H1 (cell line): ENCODE measurements at regions not wholly inside any gene's neighbourhood (a gene's known extent, or its start where the extent isn't known, plus 50 kb on each side); places are given as distances from the start of the nearest gene placed in this dataset.

Source experiments
- CTCF ChIA-PET: fragments of 300-600 bp; sonication (Branson Sonifier 250); formaldehyde crosslinking; loops from one replicate; lab custom pipeline; 2021; ENCODE audit not compliant: partially characterized antibody; lab: Charles Lee
- POLR2A ChIA-PET: fragments of 300-600 bp; sonication (Branson Sonifier 250); formaldehyde crosslinking; loops from one replicate; lab custom pipeline; 2021; ENCODE audit warnings: inconsistent platforms; ENCODE audit not compliant: partially characterized antibody; lab: Charles Lee
- DNase-seq, 2 experiments: peaks; one replicate each; pipeline versions ENCODE4 v3.0.0 to v3.0.0-alpha.2; 2010 to 2022; ENCODE audit warnings: low spot score in 2 of 2, low read depth in 1 of 2, mixed read lengths in 1 of 2
- FAIRE-seq: peaks from 2 replicates; lab custom pipeline; 2011; peaks lifted over from hg19 to GRCh38; lab: Jason Lieb, UNC
- H2AFZ ChIP-seq: 2 replicates; pipeline ENCODE4 v1.8.1; 2012; ENCODE audit warnings: low read length, inconsistent platforms
- H2AK5ac ChIP-seq: 2 replicates; pipeline ENCODE4 v1.6.1; 2013; ENCODE audit warnings: low read depth, low read length
- H2BK120ac ChIP-seq: replicated peaks from 2 replicates; pipeline ENCODE3; 2013; ENCODE audit warnings: low read depth, low read length, inconsistent platforms
- H2BK12ac ChIP-seq: 2 replicates; pipeline ENCODE4 v1.6.1; 2013; ENCODE audit warnings: low read depth, low read length
- H2BK15ac ChIP-seq: 2 replicates; pipeline ENCODE4 v1.6.1; 2013; ENCODE audit warnings: low read length
- H2BK20ac ChIP-seq: 2 replicates; pipeline ENCODE4 v1.6.1; 2013; ENCODE audit warnings: low read length
- H2BK5ac ChIP-seq: 2 replicates; pipeline ENCODE4 v1.6.1; 2013; ENCODE audit warnings: low read depth, low read length
- H3K14ac ChIP-seq: 2 replicates; pipeline ENCODE4 v1.6.1; 2013; ENCODE audit warnings: inconsistent platforms; ENCODE audit not compliant: insufficient read length
- H3K18ac ChIP-seq: 2 replicates; pipeline ENCODE4 v1.6.1; 2013; ENCODE audit warnings: low read length; ENCODE audit errors: extremely low read depth
- H3K23ac ChIP-seq: 2 replicates; pipeline ENCODE4 v1.6.1; 2013; ENCODE audit warnings: inconsistent platforms; ENCODE audit not compliant: insufficient read length
- H3K23me2 ChIP-seq: 2 replicates; pipeline ENCODE4 v1.6.1; 2013; ENCODE audit warnings: low read depth, low read length
- H3K27ac ChIP-seq: 2 replicates; pipeline ENCODE4 v1.6.1; 2011; ENCODE audit warnings: low read depth, low read length, inconsistent platforms
- H3K27me3 ChIP-seq, 4 experiments: replicated peaks in 1 of 4; 1 replicate in 1 of 4; 2 replicates in 3 of 4; pipeline versions ENCODE4 v1.6.1 to v1.8.1; 2011 to 2013; ENCODE audit warnings: low read length in 3 of 4, mild to moderate bottlenecking in 3 of 4, inconsistent platforms in 2 of 4, mixed read lengths in 2 of 4, moderate library complexity in 1 of 4; ENCODE audit not compliant: control insufficient read depth in 3 of 4, insufficient read depth in 3 of 4; ENCODE audit errors: extremely low read depth in 1 of 4
- H3K36me3 ChIP-seq, 4 experiments: 2 replicates each; pipeline versions ENCODE4 v1.6.1 to v1.8.1; 2011 to 2013; ENCODE audit warnings: mild to moderate bottlenecking in 4 of 4, low read length in 3 of 4, moderate library complexity in 2 of 4, control low read depth in 1 of 4, inconsistent platforms in 1 of 4; ENCODE audit not compliant: insufficient read depth in 4 of 4, control insufficient read depth in 2 of 4
- H3K4ac ChIP-seq: replicated peaks from 2 replicates; pipeline ENCODE3; 2013; ENCODE audit warnings: low read length, low read depth, mixed read lengths, inconsistent platforms; ENCODE audit not compliant: insufficient read length
- H3K4me1 ChIP-seq, 4 experiments: replicated peaks in 1 of 4; 1 replicate in 1 of 4; 2 replicates in 3 of 4; pipeline versions ENCODE4 v1.6.1 to v1.8.1; 2011 to 2013; ENCODE audit warnings: low read length in 3 of 4, inconsistent platforms in 2 of 4, mixed read lengths in 1 of 4; ENCODE audit not compliant: insufficient read depth in 4 of 4, control insufficient read depth in 3 of 4
- H3K4me2 ChIP-seq, 2 experiments: 2 replicates each; pipeline versions ENCODE4 v1.6.1 to v1.8.1; 2011 to 2013; ENCODE audit warnings: low read depth in 2 of 2, low read length in 2 of 2, control low read depth in 1 of 2, inconsistent platforms in 1 of 2, mild to moderate bottlenecking in 1 of 2; ENCODE audit not compliant: insufficient read depth in 1 of 2
- H3K4me3 ChIP-seq, 4 experiments: fragments of 200-600, 300-600 bp in 1 of 4; sonication (generic), shearing (Covaris generic), sonication (Bioruptor Twin) in 1 of 4; 2 replicates each; pipeline versions ENCODE4 v1.5.1 to v1.8.1; 2011 to 2016; ENCODE audit warnings: low read length in 4 of 4, low read depth in 3 of 4, control low read depth in 2 of 4, inconsistent platforms in 2 of 4, mild to moderate bottlenecking in 2 of 4, mixed read lengths in 1 of 4, moderate library complexity in 1 of 4; ENCODE audit not compliant: insufficient read depth in 2 of 4; ENCODE audit errors: extremely low read depth in 1 of 4
- H3K56ac ChIP-seq: replicated peaks from 2 replicates; pipeline ENCODE3; 2013; ENCODE audit warnings: low read depth, mild to moderate bottlenecking, mixed read lengths, low read length, inconsistent platforms; ENCODE audit not compliant: insufficient read length
- H3K79me1 ChIP-seq: 2 replicates; pipeline ENCODE4 v1.6.1; 2013; ENCODE audit warnings: low read depth, low read length, control low read depth
- H3K79me2 ChIP-seq, 2 experiments: 2 replicates each; pipeline versions ENCODE4 v1.6.1 to v1.8.1; 2012 to 2013; ENCODE audit warnings: low read length in 2 of 2, mild to moderate bottlenecking in 2 of 2, inconsistent platforms in 1 of 2; ENCODE audit not compliant: insufficient read depth in 2 of 2, control insufficient read depth in 1 of 2
- H3K9ac ChIP-seq, 4 experiments: replicated peaks in 1 of 4; 1 replicate in 1 of 4; 2 replicates in 3 of 4; pipeline versions ENCODE4 v1.6.1 to v1.8.1; 2011 to 2013; ENCODE audit warnings: low read depth in 3 of 4, low read length in 3 of 4, control low read depth in 2 of 4, mild to moderate bottlenecking in 2 of 4, moderate library complexity in 2 of 4, inconsistent platforms in 1 of 4; ENCODE audit errors: extremely low read depth in 1 of 4
- H3K9me3 ChIP-seq, 2 experiments: 2 replicates each; pipeline versions ENCODE4 v1.6.1 to v1.8.1; 2012 to 2013; ENCODE audit warnings: mild to moderate bottlenecking in 2 of 2, moderate library complexity in 2 of 2, control low read depth in 1 of 2, inconsistent platforms in 1 of 2, low read depth in 1 of 2, low read length in 1 of 2, mixed read lengths in 1 of 2; ENCODE audit not compliant: insufficient read depth in 2 of 2
- H4K20me1 ChIP-seq, 2 experiments: replicated peaks in 1 of 2; 2 replicates each; pipeline versions ENCODE3 to v1.8.1; 2011 to 2013; ENCODE audit warnings: inconsistent platforms in 2 of 2, low read length in 2 of 2, mild to moderate bottlenecking in 1 of 2; ENCODE audit not compliant: insufficient read depth in 2 of 2, control insufficient read depth in 1 of 2
- H4K5ac ChIP-seq: 2 replicates; pipeline ENCODE4 v1.6.1; 2013; ENCODE audit warnings: low read length, low read depth, mixed read lengths, inconsistent platforms; ENCODE audit not compliant: insufficient read length
- H4K8ac ChIP-seq: 2 replicates; pipeline ENCODE4 v1.8.0; 2013; ENCODE audit warnings: mild to moderate bottlenecking, moderate library complexity, low read length, inconsistent platforms; ENCODE audit not compliant: insufficient read depth; ENCODE audit errors: extremely low read depth
- H4K91ac ChIP-seq: replicated peaks from 2 replicates; pipeline ENCODE3; 2013; ENCODE audit warnings: low read length, mixed read lengths, inconsistent platforms; ENCODE audit not compliant: insufficient read length
- CHD2 ChIP-seq: IDR thresholded peaks from 2 replicates; pipeline ENCODE4 v1.6.1; 2012; ENCODE audit warnings: low read length, improper control_type of control experiment
- CTCF ChIP-seq, 3 experiments: IDR thresholded peaks; 1 replicate in 2 of 3; 2 replicates in 1 of 3; pipeline versions ENCODE4 v1.5.1 to v1.6.1; 2011; ENCODE audit warnings: low read length in 3 of 3, mild to moderate bottlenecking in 3 of 3, inconsistent platforms in 2 of 3, low read depth in 1 of 3, moderate library complexity in 1 of 3; ENCODE audit not compliant: insufficient read depth in 1 of 3; ENCODE audit errors: control extremely low read depth in 1 of 3
- EGR1 ChIP-seq: IDR thresholded peaks from 2 replicates; pipeline ENCODE4 v1.6.1; 2011; ENCODE audit warnings: low read depth, low read length, borderline replicate concordance
- EP300 ChIP-seq, 2 experiments: IDR thresholded peaks; 1 replicate in 1 of 2; 2 replicates in 1 of 2; pipeline ENCODE4 v1.6.1; 2011 to 2012; ENCODE audit warnings: low read depth in 2 of 2, low read length in 2 of 2, mild to moderate bottlenecking in 2 of 2, borderline replicate concordance in 1 of 2, inconsistent platforms in 1 of 2, moderate library complexity in 1 of 2
- GABPA ChIP-seq: IDR thresholded peaks from 2 replicates; pipeline ENCODE4 v1.6.1; 2011; ENCODE audit warnings: mild to moderate bottlenecking, low read length, moderate library complexity, borderline replicate concordance; ENCODE audit not compliant: insufficient read depth
- JUN ChIP-seq: IDR thresholded peaks from 2 replicates; pipeline ENCODE4 v1.6.1; 2011; ENCODE audit warnings: low read depth, mild to moderate bottlenecking, improper control_type of control experiment, low read length
- RAD21 ChIP-seq, 2 experiments: IDR thresholded peaks in 1 of 2; conservative IDR thresholded peaks in 1 of 2; 2 replicates each; pipeline ENCODE4 v1.6.1; 2011; ENCODE audit warnings: low read depth in 2 of 2, low read length in 2 of 2, improper control_type of control experiment in 1 of 2, inconsistent platforms in 1 of 2, mild to moderate bottlenecking in 1 of 2, moderate library complexity in 1 of 2
- TAF1 ChIP-seq: IDR thresholded peaks from 2 replicates; pipeline ENCODE4 v1.6.1; 2011; ENCODE audit warnings: mild to moderate bottlenecking, low read depth, low read length
- whole genome bisulfite sequencing, 2 experiments: shearing (Covaris generic) in 1 of 2; methylation state at CpG; one replicate each; pipeline versions ENCODE4 v1.1.6 to v1.1.7; 2013 to 2015; ENCODE audit warnings: low lambda C conversion rate in 2 of 2, mixed read lengths in 2 of 2, inconsistent platforms in 1 of 2, low coverage in 1 of 2, missing lambda C conversion rate in 1 of 2; ENCODE audit not compliant: insufficient replicate concordance in 2 of 2, insufficient coverage in 1 of 2, insufficient read length in 1 of 2; ENCODE audit errors: extremely low coverage in 1 of 2, missing lambda C conversion rate in 1 of 2; 5-methylcytosine and 5-hydroxymethylcytosine counted together

GRCh38 chr9:105065098-105066088 is 137.4 kb upstream of the ABCA1 start:
- no peaks in the 10 kb centered on the region for H3K9me3 ChIP-seq
- H3K9ac ChIP-seq = no peak overlapping the region
- no peak for FAIRE-seq
- H3K14ac ChIP-seq = no peak overlapping the region
- H2BK15ac ChIP-seq = no peak overlapping the region
- POLR2A ChIA-PET = no interaction called here
- no peaks in the 10 kb centered on the region for H3K36me3 ChIP-seq
- H4K8ac ChIP-seq = no peak overlapping the region
- H3K4me2 ChIP-seq = no peak overlapping the region
- no peak overlapping the region for H3K56ac ChIP-seq
- no peak overlapping the region for H4K91ac ChIP-seq
- no peak overlapping the region for H3K4ac ChIP-seq
- no peak for DNase-seq
- H3K27ac ChIP-seq = no peak overlapping the region
- no peaks in the 10 kb centered on the region for H3K79me1 ChIP-seq
- no peak overlapping the region for H2BK12ac ChIP-seq
- no peaks in the 10 kb centered on the region for H3K27me3 ChIP-seq
- H3K79me2 ChIP-seq = no peaks in the 10 kb centered on the region
- H2BK120ac ChIP-seq = no peak overlapping the region
- CTCF ChIA-PET = interaction anchor here (0.6 to 1.7 kb wide), 5 partner anchors 10 to 416 kb away, joined by 3 to 5 read pairs (median 4); no protein-coding TSS in a partner anchor
- H3K4me1 ChIP-seq = peaks cover 0 to 7% (median 5%) of the 10 kb centered on the region in 4 experiments; a peak in 4 of 7 replicates
- H3K23ac ChIP-seq = no peak overlapping the region
- no peak overlapping the region for H2BK20ac ChIP-seq
- H4K20me1 ChIP-seq = no peaks in the 10 kb centered on the region
- no peak overlapping the region for H4K5ac ChIP-seq
- H2BK5ac ChIP-seq = no peak overlapping the region
- H2AFZ ChIP-seq = peak overlapping the region; percentile 46; the same call in 1 of the 2 replicates
- no peaks in the 10 kb centered on the region for H3K23me2 ChIP-seq
- WGBS, 2 experiments = 86% methylated on average over 9 of the region's 17 CpGs; no CpG with 5 or more reads in 1 of the 2 experiments
- H3K18ac ChIP-seq = no peak overlapping the region
- no peak overlapping the region for H3K4me3 ChIP-seq
- no peak overlapping the region for H2AK5ac ChIP-seq
- TF ChIP-seq EGR1 (no peak), JUN (no peak), GABPA (no peak), EP300 (IDR thresholded peaks at IDR 0.05; ENCODE audit: borderline replicate concordance in 1 of 2, low read depth in 2 of 2, low read length in 2 of 2) (no peak), TAF1 (no peak), CTCF (IDR thresholded peaks at IDR 0.05; ENCODE audit: control extremely low read depth in 1 of 3, insufficient read depth in 1 of 3, low read depth in 1 of 3, low read length in 3 of 3) (no peak), RAD21 (IDR thresholded peaks at IDR 0.05 in 1 of 2, conservative IDR thresholded peaks at IDR 0.05 in 1 of 2; ENCODE audit: low read depth in 2 of 2, low read length in 2 of 2) (no peak), CHD2 (no peak)
